ENCODE measurements at regions not wholly inside any gene's neighbourhood (a gene's known extent, or its start where the extent isn't known, plus 50 kb on each side); places are given as distances from the start of the nearest gene placed in this dataset.
"Not testable (repeated sequence)": the region's sequence is repeated elsewhere in the genome, so short reads cannot be mapped to it uniquely, and the experiment has no call there.

GRCh38 chr2:65778137-65778536 is 345.7 kb upstream of the SPRED2 start:
- H3K4me3 Mint-ChIP-seq, result no peak overlapping the region
- H3K36me3 Mint-ChIP-seq, result no peaks in the 10 kb centered on the region
- H3K27me3 Mint-ChIP-seq, result peaks cover 3% of the 10 kb centered on the region
- H3K9me3 Mint-ChIP-seq, result no peaks in the 10 kb centered on the region
- H3K4me1 Mint-ChIP-seq, result no peaks in the 10 kb centered on the region
- H3K27ac Mint-ChIP-seq, result no peak overlapping the region

- Mint-ChIP-seq H3K4me3 (no peak overlapping the region), H3K27me3 (peaks cover 6% of the 10 kb centered on the region), H3K9me3 (no peaks in the 10 kb centered on the region), H3K27ac (no peak overlapping the region), H3K36me3 (no peaks in the 10 kb centered on the region), H3K4me1 (no peaks in the 10 kb centered on the region)
Observed at GRCh38 chr2:65775839-65776238, 343.4 kb upstream of the SPRED2 start.

GRCh38 chr2:65767946-65768345 is 335.5 kb upstream of the SPRED2 start:
- Mint-ChIP-seq H3K36me3 (no peaks in the 10 kb centered on the region), H3K4me3 (no peak overlapping the region), H3K27me3 (peaks cover 3% of the 10 kb centered on the region), H3K9me3 (no peaks in the 10 kb centered on the region), H3K4me1 (no peaks in the 10 kb centered on the region), H3K27ac (no peak overlapping the region)

- no peaks in the 10 kb centered on the region for H3K9me3 Mint-ChIP-seq
- H3K27me3 Mint-ChIP-seq, result no peaks in the 10 kb centered on the region
- no peak overlapping the region for H3K4me3 Mint-ChIP-seq
- no peaks in the 10 kb centered on the region for H3K4me1 Mint-ChIP-seq
- no peaks in the 10 kb centered on the region for H3K36me3 Mint-ChIP-seq
- H3K27ac Mint-ChIP-seq, result no peak overlapping the region
Observed at GRCh38 chr2:65766768-65767267, 334.4 kb upstream of the SPRED2 start.

GRCh38 chr2:65765376-65765775 is 333.0 kb upstream of the SPRED2 start:
- no peak overlapping the region for H3K4me3 Mint-ChIP-seq
- H3K4me1 Mint-ChIP-seq, result no peaks in the 10 kb centered on the region
- H3K27me3 Mint-ChIP-seq, result peaks cover 2% of the 10 kb centered on the region
- H3K9me3 Mint-ChIP-seq, result no peaks in the 10 kb centered on the region
- no peaks in the 10 kb centered on the region for H3K36me3 Mint-ChIP-seq
- H3K27ac Mint-ChIP-seq, result no peak overlapping the region

- Mint-ChIP-seq H3K9me3 (peaks cover 8% of the 10 kb centered on the region), H3K36me3 (no peaks in the 10 kb centered on the region), H3K4me1 (no peaks in the 10 kb centered on the region), H3K4me3 (no peak overlapping the region), H3K27me3 (peaks cover 5% of the 10 kb centered on the region), H3K27ac (no peak overlapping the region)
Observed at GRCh38 chr2:65762068-65762467, 329.7 kb upstream of the SPRED2 start.

GRCh38 chr2:65754219-65754618 is 321.8 kb upstream of the SPRED2 start:
- Mint-ChIP-seq H3K4me1 (no peaks in the 10 kb centered on the region), H3K27ac (no peak overlapping the region), H3K36me3 (no peaks in the 10 kb centered on the region), H3K4me3 (no peak overlapping the region), H3K9me3 (peaks cover 10% of the 10 kb centered on the region), H3K27me3 (peaks cover 2% of the 10 kb centered on the region)

- no peaks in the 10 kb centered on the region for H3K9me3 Mint-ChIP-seq
- no peak overlapping the region for H3K4me3 Mint-ChIP-seq
- no peaks in the 10 kb centered on the region for H3K4me1 Mint-ChIP-seq
- H3K27ac Mint-ChIP-seq, result no peak overlapping the region
- H3K27me3 Mint-ChIP-seq, result peaks cover 2% of the 10 kb centered on the region
- no peaks in the 10 kb centered on the region for H3K36me3 Mint-ChIP-seq
Observed at GRCh38 chr2:65751408-65751807, 319.0 kb upstream of the SPRED2 start.

- H3K4me3 Mint-ChIP-seq, result no peak overlapping the region
- no peaks in the 10 kb centered on the region for H3K36me3 Mint-ChIP-seq
- H3K27me3 Mint-ChIP-seq, result peaks cover 3% of the 10 kb centered on the region
- no peak overlapping the region for H3K27ac Mint-ChIP-seq
- no peaks in the 10 kb centered on the region for H3K9me3 Mint-ChIP-seq
- no peaks in the 10 kb centered on the region for H3K4me1 Mint-ChIP-seq
Observed at GRCh38 chr2:65749545-65749944, 317.1 kb upstream of the SPRED2 start.

- H3K36me3 Mint-ChIP-seq, H3K27me3 Mint-ChIP-seq, H3K4me3 Mint-ChIP-seq, H3K9me3 Mint-ChIP-seq, H3K4me1 Mint-ChIP-seq, H3K27ac Mint-ChIP-seq: not testable (repeated sequence)
Observed at GRCh38 chr2:65747875-65748274, 315.5 kb upstream of the SPRED2 start.

GRCh38 chr2:65746931-65747675 is 314.7 kb upstream of the SPRED2 start:
- Mint-ChIP-seq H3K27ac (no peak overlapping the region), H3K4me1 (no peaks in the 10 kb centered on the region), H3K9me3 (peaks cover 4% of the 10 kb centered on the region), H3K27me3 (peaks cover 3% of the 10 kb centered on the region), H3K4me3 (no peak overlapping the region), H3K36me3 (no peaks in the 10 kb centered on the region)

GRCh38 chr2:65744477-65745200 is 312.2 kb upstream of the SPRED2 start:
- H3K4me1 Mint-ChIP-seq, result no peaks in the 10 kb centered on the region
- H3K36me3 Mint-ChIP-seq, result no peaks in the 10 kb centered on the region

GRCh38 chr2:65742977-65743376 is 310.6 kb upstream of the SPRED2 start:
- H3K27ac Mint-ChIP-seq, result no peak overlapping the region
- peaks cover 5% of the 10 kb centered on the region for H3K9me3 Mint-ChIP-seq
- H3K4me1 Mint-ChIP-seq, result no peaks in the 10 kb centered on the region
- H3K27me3 Mint-ChIP-seq, result peaks cover 3% of the 10 kb centered on the region
- H3K4me3 Mint-ChIP-seq, result no peak overlapping the region
- H3K36me3 Mint-ChIP-seq, result no peaks in the 10 kb centered on the region

More at GRCh38 chr2:65744477-65745200, 312.2 kb upstream of the SPRED2 start:
- Mint-ChIP-seq H3K9me3 (peaks cover 5% of the 10 kb centered on the region), H3K4me3 (no peak overlapping the region), H3K27me3 (peaks cover 3% of the 10 kb centered on the region), H3K27ac (no peak overlapping the region)

- Mint-ChIP-seq H3K27me3 (peaks cover 7% of the 10 kb centered on the region), H3K27ac (no peak overlapping the region), H3K4me3 (no peak overlapping the region), H3K36me3 (no peaks in the 10 kb centered on the region), H3K4me1 (no peaks in the 10 kb centered on the region), H3K9me3 (peaks cover 5% of the 10 kb centered on the region)
Observed at GRCh38 chr2:65739927-65740326, 307.5 kb upstream of the SPRED2 start.

GRCh38 chr2:65737452-65738011 is 305.1 kb upstream of the SPRED2 start:
- H3K4me1 Mint-ChIP-seq, result no peaks in the 10 kb centered on the region
- H3K27ac Mint-ChIP-seq, result no peak overlapping the region
- H3K4me3 Mint-ChIP-seq, result no peak overlapping the region
- H3K9me3 Mint-ChIP-seq, result peaks cover 5% of the 10 kb centered on the region
- peaks cover 9% of the 10 kb centered on the region for H3K27me3 Mint-ChIP-seq
- no peaks in the 10 kb centered on the region for H3K36me3 Mint-ChIP-seq

GRCh38 chr2:65731476-65731875 is 299.1 kb upstream of the SPRED2 start:
- H3K27me3 Mint-ChIP-seq, result peaks cover 9% of the 10 kb centered on the region
- no peaks in the 10 kb centered on the region for H3K36me3 Mint-ChIP-seq
- H3K4me1 Mint-ChIP-seq, result no peaks in the 10 kb centered on the region
- no peak overlapping the region for H3K27ac Mint-ChIP-seq
- H3K4me3 Mint-ChIP-seq, result no peak overlapping the region
- no peaks in the 10 kb centered on the region for H3K9me3 Mint-ChIP-seq
